Prostate gland (tissue), 2 donors: ENCODE measurements at regions not wholly inside any gene's neighbourhood (a gene's known extent, or its start where the extent isn't known, plus 50 kb on each side); places are given as distances from the start of the nearest gene placed in this dataset.

Experiments
- CTCF ChIP-seq, 4 experiments: fragments of 200-600 bp in 2 of 4; fragments of 450-650 bp in 2 of 4; sonication (generic) in 2 of 4; IDR thresholded peaks; 1 replicate in 3 of 4; 2 replicates in 1 of 4; pipeline ENCODE4 v1.5.1; 2016 to 2019; ENCODE audit warnings: antibody characterized with exemption in 4 of 4, mild to moderate bottlenecking in 2 of 4, moderate library complexity in 2 of 4
- POLR2A ChIP-seq: fragments of 450-650 bp; IDR thresholded peaks from one replicate; pipeline ENCODE4 v1.6.1; 2016; ENCODE audit warnings: antibody characterized with exemption, mild to moderate bottlenecking
- POLR2AphosphoS5 ChIP-seq: sonication (generic); formaldehyde crosslinking; IDR thresholded peaks from one replicate; pipeline ENCODE4 v1.6.1; 2017; ENCODE audit warnings: antibody characterized with exemption

DNA sequence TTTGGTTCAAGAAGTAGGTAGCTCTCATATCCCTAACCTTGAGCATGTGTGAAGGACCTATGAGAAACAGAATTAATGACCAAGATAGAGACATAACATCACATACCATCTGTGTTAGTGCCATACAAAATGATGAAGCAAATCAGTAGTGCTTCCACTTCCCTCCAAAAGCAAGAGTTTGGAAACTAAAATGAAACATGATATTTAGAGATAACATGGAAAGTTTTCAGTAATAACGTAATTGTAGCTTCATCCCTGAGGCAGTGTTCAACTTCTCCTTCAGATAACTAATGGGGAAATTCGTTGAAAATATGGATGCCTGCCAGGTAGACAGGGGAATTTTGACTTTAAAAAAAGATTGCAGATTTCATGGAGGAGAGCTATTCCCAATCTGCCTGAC is 248.4 kb upstream of the IRAK1BP1 start:
- TF ChIP-seq CTCF (IDR thresholded peaks at IDR 0.05) (no peak), POLR2A (no peak), POLR2AphosphoS5 (no peak)
